NB4 (cell line): ENCODE measurements at regions not wholly inside any gene's neighbourhood (a gene's known extent, or its start where the extent isn't known, plus 50 kb on each side); places are given as distances from the start of the nearest gene placed in this dataset.

Source experiments
- MYC ChIP-seq: IDR thresholded peaks from 2 replicates; pipeline ENCODE4 v1.6.1; 2011; ENCODE audit warnings: low read depth, low read length
- POLR2A ChIP-seq: IDR thresholded peaks from 2 replicates; pipeline ENCODE4 v1.6.1; 2011; ENCODE audit warnings: mild to moderate bottlenecking; ENCODE audit not compliant: insufficient read length; ENCODE audit errors: extremely low read depth
- TF ChIP-seq, protein P1 (sequence below): IDR thresholded peaks from one replicate; pipeline ENCODE4 v1.5.1; 2012; ENCODE audit warnings: low read depth, low read length

- TF ChIP-seq, protein P1, sequence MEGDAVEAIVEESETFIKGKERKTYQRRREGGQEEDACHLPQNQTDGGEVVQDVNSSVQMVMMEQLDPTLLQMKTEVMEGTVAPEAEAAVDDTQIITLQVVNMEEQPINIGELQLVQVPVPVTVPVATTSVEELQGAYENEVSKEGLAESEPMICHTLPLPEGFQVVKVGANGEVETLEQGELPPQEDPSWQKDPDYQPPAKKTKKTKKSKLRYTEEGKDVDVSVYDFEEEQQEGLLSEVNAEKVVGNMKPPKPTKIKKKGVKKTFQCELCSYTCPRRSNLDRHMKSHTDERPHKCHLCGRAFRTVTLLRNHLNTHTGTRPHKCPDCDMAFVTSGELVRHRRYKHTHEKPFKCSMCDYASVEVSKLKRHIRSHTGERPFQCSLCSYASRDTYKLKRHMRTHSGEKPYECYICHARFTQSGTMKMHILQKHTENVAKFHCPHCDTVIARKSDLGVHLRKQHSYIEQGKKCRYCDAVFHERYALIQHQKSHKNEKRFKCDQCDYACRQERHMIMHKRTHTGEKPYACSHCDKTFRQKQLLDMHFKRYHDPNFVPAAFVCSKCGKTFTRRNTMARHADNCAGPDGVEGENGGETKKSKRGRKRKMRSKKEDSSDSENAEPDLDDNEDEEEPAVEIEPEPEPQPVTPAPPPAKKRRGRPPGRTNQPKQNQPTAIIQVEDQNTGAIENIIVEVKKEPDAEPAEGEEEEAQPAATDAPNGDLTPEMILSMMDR: no peak
- TF ChIP-seq POLR2A (no peak), MYC (no peak)
Measured at GRCh38 chr3:81244231-81244630, 517.2 kb downstream of the GBE1 start.
